Mesothelial cell of epicardium (in vitro differentiated cells): ENCODE measurements at regions not wholly inside any gene's neighbourhood (a gene's known extent, or its start where the extent isn't known, plus 50 kb on each side); places are given as distances from the start of the nearest gene placed in this dataset.

Experiments used
- DNase-seq, 2 experiments: peaks; one replicate each; pipeline ENCODE4 v3.0.0; 2021; ENCODE audit warnings: low spot score in 2 of 2; ENCODE audit not compliant: unreplicated experiment in 2 of 2
- H3K27ac Mint-ChIP-seq: 2 replicates; pipeline ENCODE4 v1.8.0; 2021; ENCODE audit warnings: mixed read lengths
- H3K27me3 Mint-ChIP-seq: 2 replicates; pipeline ENCODE4 v1.8.0; 2021; ENCODE audit warnings: low read depth, mixed read lengths
- H3K36me3 Mint-ChIP-seq: 2 replicates; pipeline ENCODE4 v1.8.0; 2021; ENCODE audit warnings: mixed read lengths
- H3K4me1 Mint-ChIP-seq: 2 replicates; pipeline ENCODE4 v1.8.0; 2021; ENCODE audit warnings: mixed read lengths
- H3K4me3 Mint-ChIP-seq: 2 replicates; pipeline ENCODE4 v1.8.0; 2021; ENCODE audit warnings: mild to moderate bottlenecking, moderate library complexity, mixed read lengths
- H3K9me3 Mint-ChIP-seq: 2 replicates; pipeline ENCODE4 v1.8.0; 2021; ENCODE audit warnings: mixed read lengths
- TF ChIP-seq, protein P1 (sequence below): fragments of 200-600 bp; sonication (generic); IDR thresholded peaks from one replicate; pipeline ENCODE4 v1.5.0; 2021; ENCODE audit warnings: antibody characterized with exemption; ENCODE audit not compliant: unreplicated experiment

DNA sequence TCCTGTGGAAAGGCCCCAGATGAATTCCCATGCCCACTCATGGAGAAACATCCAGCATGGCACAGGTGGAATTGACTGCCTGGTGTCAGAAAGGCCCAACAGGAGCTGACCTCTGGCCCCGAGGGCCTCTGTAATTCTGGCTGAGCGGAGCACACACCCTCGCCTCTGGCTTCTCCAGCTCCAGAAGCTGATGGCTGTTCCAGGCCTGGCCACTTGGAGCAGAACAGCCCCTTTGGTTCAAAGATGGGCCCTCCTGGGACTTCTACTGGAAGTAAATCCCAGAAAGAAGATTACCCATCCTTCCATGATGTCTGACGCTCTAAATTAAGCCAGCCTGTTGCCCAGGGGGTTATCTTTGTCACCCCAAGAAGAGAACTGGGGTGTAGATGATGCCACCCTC lies 275.1 kb upstream of the CDH4 start:
- H3K36me3 Mint-ChIP-seq, result no peaks in the 10 kb centered on the region
- no peak for DNase-seq
- no peaks in the 10 kb centered on the region for H3K4me1 Mint-ChIP-seq
- H3K9me3 Mint-ChIP-seq, result peaks cover 18% of the 10 kb centered on the region
- H3K27me3 Mint-ChIP-seq, result no peaks in the 10 kb centered on the region
- no peak overlapping the region for H3K4me3 Mint-ChIP-seq
- H3K27ac Mint-ChIP-seq, result no peak overlapping the region
- TF ChIP-seq, protein P1, sequence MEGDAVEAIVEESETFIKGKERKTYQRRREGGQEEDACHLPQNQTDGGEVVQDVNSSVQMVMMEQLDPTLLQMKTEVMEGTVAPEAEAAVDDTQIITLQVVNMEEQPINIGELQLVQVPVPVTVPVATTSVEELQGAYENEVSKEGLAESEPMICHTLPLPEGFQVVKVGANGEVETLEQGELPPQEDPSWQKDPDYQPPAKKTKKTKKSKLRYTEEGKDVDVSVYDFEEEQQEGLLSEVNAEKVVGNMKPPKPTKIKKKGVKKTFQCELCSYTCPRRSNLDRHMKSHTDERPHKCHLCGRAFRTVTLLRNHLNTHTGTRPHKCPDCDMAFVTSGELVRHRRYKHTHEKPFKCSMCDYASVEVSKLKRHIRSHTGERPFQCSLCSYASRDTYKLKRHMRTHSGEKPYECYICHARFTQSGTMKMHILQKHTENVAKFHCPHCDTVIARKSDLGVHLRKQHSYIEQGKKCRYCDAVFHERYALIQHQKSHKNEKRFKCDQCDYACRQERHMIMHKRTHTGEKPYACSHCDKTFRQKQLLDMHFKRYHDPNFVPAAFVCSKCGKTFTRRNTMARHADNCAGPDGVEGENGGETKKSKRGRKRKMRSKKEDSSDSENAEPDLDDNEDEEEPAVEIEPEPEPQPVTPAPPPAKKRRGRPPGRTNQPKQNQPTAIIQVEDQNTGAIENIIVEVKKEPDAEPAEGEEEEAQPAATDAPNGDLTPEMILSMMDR, result no peak

DNA sequence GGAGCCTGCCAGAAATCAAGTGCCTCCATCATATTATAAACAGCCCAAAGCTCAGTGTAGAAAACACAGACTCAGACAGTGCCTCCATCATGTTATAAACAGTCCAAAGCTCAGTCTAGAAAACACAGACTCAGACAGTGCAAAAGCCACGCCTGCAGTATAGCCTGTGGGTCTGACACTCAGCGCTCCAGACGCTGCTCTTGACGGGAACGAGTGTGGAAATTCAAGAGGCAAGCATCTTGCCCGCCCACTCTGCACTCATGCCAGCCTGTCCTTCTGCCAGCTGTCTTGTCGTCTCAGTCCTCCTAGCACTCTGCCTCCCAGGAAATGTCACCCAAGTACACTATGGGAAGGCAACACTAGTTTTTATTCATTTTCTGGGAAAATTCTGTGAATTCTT lies 274.2 kb upstream of the CDH4 start:
- Mint-ChIP-seq H3K36me3 (no peaks in the 10 kb centered on the region), H3K4me3 (no peak overlapping the region), H3K27me3 (no peaks in the 10 kb centered on the region), H3K4me1 (no peaks in the 10 kb centered on the region), H3K9me3 (peaks cover 18% of the 10 kb centered on the region), H3K27ac (no peak overlapping the region)
- DNase-seq, result no peak
- TF ChIP-seq, protein P1, result no peak

DNA sequence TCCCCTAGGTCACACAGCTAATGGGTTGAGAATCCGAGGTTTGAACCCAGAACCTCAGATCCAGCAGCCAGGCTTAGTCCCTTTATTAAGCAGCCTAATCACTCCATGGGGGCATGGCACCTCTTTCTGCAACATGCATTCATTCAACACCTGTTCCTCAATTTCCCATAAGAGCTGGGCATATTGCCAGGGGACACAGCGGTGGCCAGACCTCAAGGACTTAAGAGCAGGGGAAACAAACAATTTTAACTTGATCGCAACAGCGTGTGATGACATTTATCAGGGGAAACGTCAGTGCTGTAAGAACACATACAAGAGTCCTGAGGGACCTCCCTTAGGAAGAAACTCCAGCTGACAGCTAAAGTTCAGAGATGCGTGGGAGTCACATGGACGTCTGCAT lies 267.4 kb upstream of the CDH4 start:
- H3K36me3 Mint-ChIP-seq, result no peaks in the 10 kb centered on the region
- peaks cover 4% of the 10 kb centered on the region for H3K27me3 Mint-ChIP-seq
- no peak overlapping the region for H3K4me3 Mint-ChIP-seq
- peaks cover 24% of the 10 kb centered on the region for H3K9me3 Mint-ChIP-seq
- H3K4me1 Mint-ChIP-seq, result no peaks in the 10 kb centered on the region
- TF ChIP-seq, protein P1, result no peak
- H3K27ac Mint-ChIP-seq, result no peak overlapping the region
- DNase-seq, result no peak

DNA sequence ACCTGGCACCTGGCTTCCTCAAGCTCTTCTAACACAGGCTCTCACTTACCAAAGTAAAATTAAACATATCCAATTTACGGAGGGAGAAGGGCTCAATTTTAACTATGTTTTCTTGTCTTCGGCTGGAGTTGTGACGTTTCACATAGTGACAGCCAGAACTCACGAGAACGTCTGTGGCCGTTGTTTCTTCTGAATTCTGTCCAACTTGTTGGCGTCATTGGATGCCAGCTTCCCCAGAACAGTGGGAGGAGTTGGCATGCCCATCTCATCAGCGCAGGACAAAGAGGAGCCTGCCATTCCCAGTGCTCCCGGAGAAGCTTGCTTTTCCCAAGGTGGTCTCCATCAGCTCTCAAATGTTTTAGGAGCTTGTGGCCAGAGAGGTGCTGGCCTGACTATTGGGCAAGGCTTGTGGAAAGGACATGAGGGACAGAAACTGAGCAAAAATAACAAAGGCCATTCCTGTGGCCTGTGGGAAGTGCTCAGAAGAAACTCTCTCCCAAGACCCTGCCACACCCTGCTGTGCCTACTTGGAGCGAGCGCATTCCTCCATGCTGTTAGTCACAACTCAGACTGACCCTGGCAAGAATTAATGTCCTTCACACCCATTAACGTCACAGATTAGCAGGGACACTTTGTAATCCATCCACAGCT lies 265.4 kb upstream of the CDH4 start:
- no peak overlapping the region for H3K27ac Mint-ChIP-seq
- H3K4me3 Mint-ChIP-seq, result no peak overlapping the region
- H3K4me1 Mint-ChIP-seq, result no peaks in the 10 kb centered on the region
- peaks cover 12% of the 10 kb centered on the region for H3K9me3 Mint-ChIP-seq
- DNase-seq, result no peak
- peaks cover 9% of the 10 kb centered on the region for H3K27me3 Mint-ChIP-seq
- TF ChIP-seq, protein P1, result no peak
- H3K36me3 Mint-ChIP-seq, result no peaks in the 10 kb centered on the region

DNA sequence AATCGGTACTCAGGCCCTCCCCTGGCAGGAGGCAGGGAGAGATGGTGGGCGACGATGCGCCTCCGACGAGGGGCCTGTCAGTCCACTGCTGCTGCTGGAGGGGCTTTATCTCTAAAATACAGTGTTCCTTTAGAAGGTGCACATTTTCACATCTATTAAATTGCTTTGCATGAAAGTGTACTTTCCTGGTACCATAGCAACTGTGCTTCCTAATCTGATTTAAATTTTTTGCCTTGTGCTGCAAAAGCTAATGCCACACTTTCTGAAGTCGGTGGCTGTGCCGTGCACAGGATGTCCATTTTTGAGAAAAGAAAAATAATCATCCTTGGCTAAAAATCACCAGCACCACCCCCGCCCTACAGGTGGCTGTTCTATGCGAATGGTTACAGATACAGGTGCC lies 262.0 kb upstream of the CDH4 start:
- peaks cover 12% of the 10 kb centered on the region for H3K9me3 Mint-ChIP-seq
- H3K36me3 Mint-ChIP-seq, result no peaks in the 10 kb centered on the region
- H3K4me1 Mint-ChIP-seq, result no peaks in the 10 kb centered on the region
- TF ChIP-seq, protein P1, result no peak
- H3K4me3 Mint-ChIP-seq, result no peak overlapping the region
- peaks cover 15% of the 10 kb centered on the region for H3K27me3 Mint-ChIP-seq
- H3K27ac Mint-ChIP-seq, result no peak overlapping the region
- DNase-seq, result no peak

DNA sequence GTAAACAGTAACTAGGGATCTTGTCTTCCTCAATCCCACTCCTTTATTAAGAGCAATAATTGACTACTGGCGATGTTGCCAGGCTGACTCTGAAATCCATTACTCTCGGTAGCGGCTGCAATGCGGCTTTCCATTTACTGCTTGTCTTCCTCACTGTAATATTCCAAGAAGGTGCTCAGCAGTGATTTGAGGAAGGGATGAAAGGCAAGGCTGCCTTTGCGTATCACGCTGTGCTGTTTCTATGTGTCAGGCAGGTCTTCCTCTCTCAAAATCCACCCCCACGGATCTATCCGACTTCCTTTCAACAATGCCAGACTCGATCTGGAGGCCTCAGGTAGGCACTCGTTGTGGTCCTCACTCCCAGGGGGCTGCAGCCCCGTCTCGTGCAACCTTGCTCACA lies 261.4 kb upstream of the CDH4 start:
- H3K4me1 Mint-ChIP-seq, result no peaks in the 10 kb centered on the region
- no peak overlapping the region for H3K27ac Mint-ChIP-seq
- TF ChIP-seq, protein P1, result no peak
- H3K9me3 Mint-ChIP-seq, result peaks cover 8% of the 10 kb centered on the region
- H3K36me3 Mint-ChIP-seq, result no peaks in the 10 kb centered on the region
- no peak overlapping the region for H3K4me3 Mint-ChIP-seq
- H3K27me3 Mint-ChIP-seq, result peaks cover 18% of the 10 kb centered on the region
- no peak for DNase-seq
